ENCODE measurements at regions not wholly inside any gene's neighbourhood (a gene's known extent, or its start where the extent isn't known, plus 50 kb on each side); places are given as distances from the start of the nearest gene placed in this dataset.

DNA sequence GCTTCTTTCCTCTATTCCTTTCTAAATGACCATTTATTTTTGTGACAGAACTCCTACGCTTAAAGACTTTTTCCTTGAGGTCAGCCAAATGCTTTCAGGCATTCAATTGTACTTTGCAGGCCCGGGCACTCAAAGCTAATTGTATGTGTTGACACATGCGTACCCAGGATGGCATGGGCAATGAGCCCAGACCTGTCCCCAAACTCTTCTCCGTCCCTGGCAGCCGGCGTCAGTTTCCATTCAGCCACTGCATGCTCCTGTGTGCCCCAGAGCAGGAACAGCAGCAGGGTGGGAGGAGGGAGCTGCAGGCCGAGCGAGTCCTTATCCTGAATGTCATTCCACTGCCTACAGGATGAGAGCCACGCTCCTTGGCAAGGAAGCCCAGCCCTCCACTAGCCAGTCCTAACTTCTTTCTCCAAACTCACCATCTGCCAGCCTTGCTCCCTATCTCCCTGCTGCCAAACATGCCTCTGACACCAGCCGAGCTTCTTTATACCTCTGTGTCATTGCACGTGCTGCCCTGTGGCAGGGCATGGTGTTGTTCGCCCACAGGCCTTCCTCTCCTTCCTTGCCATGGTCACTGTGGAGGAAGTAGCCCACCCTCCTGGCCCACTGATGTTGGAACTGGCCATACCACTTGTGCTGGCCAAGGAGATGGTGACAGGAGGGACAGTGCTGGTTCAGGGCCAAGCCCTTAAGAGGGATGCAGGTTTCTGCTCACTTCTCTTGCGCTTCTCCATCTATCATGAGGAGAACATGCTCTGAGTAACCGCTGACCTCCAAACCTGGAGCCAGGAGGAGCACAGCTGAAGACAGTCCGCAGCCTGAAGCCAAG, 116.9 kb upstream of the FHL2 start:
- TF ChIP-seq, protein P1, sequence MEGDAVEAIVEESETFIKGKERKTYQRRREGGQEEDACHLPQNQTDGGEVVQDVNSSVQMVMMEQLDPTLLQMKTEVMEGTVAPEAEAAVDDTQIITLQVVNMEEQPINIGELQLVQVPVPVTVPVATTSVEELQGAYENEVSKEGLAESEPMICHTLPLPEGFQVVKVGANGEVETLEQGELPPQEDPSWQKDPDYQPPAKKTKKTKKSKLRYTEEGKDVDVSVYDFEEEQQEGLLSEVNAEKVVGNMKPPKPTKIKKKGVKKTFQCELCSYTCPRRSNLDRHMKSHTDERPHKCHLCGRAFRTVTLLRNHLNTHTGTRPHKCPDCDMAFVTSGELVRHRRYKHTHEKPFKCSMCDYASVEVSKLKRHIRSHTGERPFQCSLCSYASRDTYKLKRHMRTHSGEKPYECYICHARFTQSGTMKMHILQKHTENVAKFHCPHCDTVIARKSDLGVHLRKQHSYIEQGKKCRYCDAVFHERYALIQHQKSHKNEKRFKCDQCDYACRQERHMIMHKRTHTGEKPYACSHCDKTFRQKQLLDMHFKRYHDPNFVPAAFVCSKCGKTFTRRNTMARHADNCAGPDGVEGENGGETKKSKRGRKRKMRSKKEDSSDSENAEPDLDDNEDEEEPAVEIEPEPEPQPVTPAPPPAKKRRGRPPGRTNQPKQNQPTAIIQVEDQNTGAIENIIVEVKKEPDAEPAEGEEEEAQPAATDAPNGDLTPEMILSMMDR (IDR thresholded peaks at IDR 0.05), result no peak
- TF ChIP-seq POLR2AphosphoS5 (IDR thresholded peaks at IDR 0.05), result peak; percentile 31
- TF ChIP-seq POLR2A (IDR thresholded peaks at IDR 0.05), result no peak
- TF ChIP-seq EP300 (IDR thresholded peaks at IDR 0.05), result no peak

Data from gastroesophageal sphincter (tissue), 3 donors.